ENCODE measurements at regions not wholly inside any gene's neighbourhood (a gene's known extent, or its start where the extent isn't known, plus 50 kb on each side); places are given as distances from the start of the nearest gene placed in this dataset.

GRCh38 chr12:115464661-115465060 lies 780.7 kb upstream of the TBX3 start:
- H3K4me3 ChIP-seq (ENCODE audit: low read depth, poor library complexity, severe bottlenecking) = no peak overlapping the region
- 70 to 74% methylated on average over 7 of the region's 7 CpGs for WGBS, 2 donors
- TF ChIP-seq POLR2A (IDR thresholded peaks at IDR 0.05) = no peak
- intact Hi-C loops (cut with DNase I; ENCODE audit: low total_unique reads) = no loop called here
- DNase-seq (ENCODE audit: low spot score in 2 of 2) = no peak

DNA sequence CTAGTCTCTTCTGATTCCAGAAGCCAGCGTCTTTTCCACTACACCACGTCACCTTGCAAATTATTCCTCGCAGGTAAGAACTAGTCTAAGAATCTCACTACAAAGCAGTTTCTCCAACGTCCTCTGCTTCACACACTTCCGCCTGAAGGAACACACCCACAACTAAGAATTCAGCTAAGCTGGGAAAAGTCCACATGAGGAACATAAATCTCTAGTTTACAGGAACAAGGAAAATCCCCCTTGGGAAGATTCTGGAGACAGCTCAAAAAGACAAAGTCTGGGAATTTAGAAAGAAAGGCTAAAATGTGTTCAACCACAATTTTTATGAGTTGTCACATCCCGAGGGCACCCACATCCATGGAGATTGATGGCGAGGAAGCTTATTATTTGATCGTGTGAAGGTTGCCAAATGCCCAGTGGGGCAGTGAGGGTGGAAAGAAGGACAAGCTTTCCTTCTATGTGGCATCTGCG lies 780.2 kb upstream of the TBX3 start:
- DNase-seq (ENCODE audit: low spot score in 2 of 2) = no peak
- intact Hi-C loops (cut with DNase I; ENCODE audit: low total_unique reads) = no loop called here
- WGBS, 2 donors = 26 to 30% methylated on average over 9 of the region's 9 CpGs
- no peak overlapping the region for H3K4me3 ChIP-seq (ENCODE audit: low read depth, poor library complexity, severe bottlenecking)
- TF ChIP-seq CTCF (IDR thresholded peaks at IDR 0.05) (no peak), POLR2A (IDR thresholded peaks at IDR 0.05) (no peak)

DNA sequence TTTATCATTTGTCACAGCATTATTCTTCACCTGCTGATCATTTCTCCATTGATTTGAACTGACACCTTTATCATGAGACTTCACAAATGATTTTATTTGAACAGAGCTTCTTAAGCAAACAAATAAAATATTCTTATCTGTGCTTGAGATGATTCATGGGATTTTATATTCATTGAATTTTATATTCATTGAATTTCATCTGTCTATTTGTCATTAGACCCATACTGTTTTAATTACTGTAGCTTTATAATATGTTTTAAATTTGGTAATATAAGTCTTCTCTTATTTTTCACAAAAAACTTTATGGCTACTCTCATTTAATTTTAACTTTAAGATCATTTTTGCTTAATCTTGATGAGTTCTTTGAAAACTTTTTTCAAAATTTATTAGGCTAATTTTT lies 777.4 kb upstream of the TBX3 start:
- TF ChIP-seq POLR2A (IDR thresholded peaks at IDR 0.05) (no peak), CTCF (IDR thresholded peaks at IDR 0.05) (no peak)
- no peak for DNase-seq (ENCODE audit: low spot score in 2 of 2)
- H3K4me3 ChIP-seq (ENCODE audit: low read depth, poor library complexity, severe bottlenecking) = no peak overlapping the region
- intact Hi-C loops (cut with DNase I; ENCODE audit: low total_unique reads) = no loop called here

GRCh38 chr12:115457798-115458197 lies 773.8 kb upstream of the TBX3 start:
- TF ChIP-seq POLR2A (IDR thresholded peaks at IDR 0.05) (no peak), CTCF (IDR thresholded peaks at IDR 0.05) (no peak)
- intact Hi-C loops (cut with DNase I; ENCODE audit: low total_unique reads) = no loop called here
- 93 to 99% methylated on average over 3 of the region's 3 CpGs for WGBS, 2 donors
- DNase-seq (ENCODE audit: low spot score in 2 of 2) = no peak
- H3K4me3 ChIP-seq (ENCODE audit: low read depth, poor library complexity, severe bottlenecking) = no peak overlapping the region

- H3K4me3 ChIP-seq (ENCODE audit: low read depth, poor library complexity, severe bottlenecking) = no peak overlapping the region
- DNase-seq (ENCODE audit: low spot score in 2 of 2) = no peak
- no peak for TF ChIP-seq CTCF (IDR thresholded peaks at IDR 0.05)
- no peak for TF ChIP-seq POLR2A (IDR thresholded peaks at IDR 0.05)
- intact Hi-C loops (cut with DNase I; ENCODE audit: low total_unique reads) = no loop called here
- 86 to 91% methylated on average over 8 of the region's 8 CpGs for WGBS, 2 donors
Measured at GRCh38 chr12:115456946-115457689, 773.1 kb upstream of the TBX3 start.

GRCh38 chr12:115455268-115455681 lies 771.3 kb upstream of the TBX3 start:
- no peak overlapping the region for H3K4me3 ChIP-seq (ENCODE audit: low read depth, poor library complexity, severe bottlenecking)
- DNase-seq (ENCODE audit: low spot score in 2 of 2) = no peak
- intact Hi-C loops (cut with DNase I; ENCODE audit: low total_unique reads) = no loop called here
- TF ChIP-seq POLR2A (IDR thresholded peaks at IDR 0.05) = no peak
- 75 to 85% methylated on average over 8 of the region's 8 CpGs for WGBS, 2 donors

GRCh38 chr12:115452751-115453281 lies 768.8 kb upstream of the TBX3 start:
- no peak for TF ChIP-seq POLR2A (IDR thresholded peaks at IDR 0.05)
- no peak for TF ChIP-seq CTCF (IDR thresholded peaks at IDR 0.05)
- 94% methylated on average over 10 of the region's 10 CpGs for WGBS, 2 donors
- intact Hi-C loops (cut with DNase I; ENCODE audit: low total_unique reads) = no loop called here
- DNase-seq (ENCODE audit: low spot score in 2 of 2) = no peak
- H3K4me3 ChIP-seq (ENCODE audit: low read depth, poor library complexity, severe bottlenecking) = no peak overlapping the region

All from lower leg skin (tissue), 4 donors.